HEK293T (cell line): ENCODE measurements at regions not wholly inside any gene's neighbourhood (a gene's known extent, or its start where the extent isn't known, plus 50 kb on each side); places are given as distances from the start of the nearest gene placed in this dataset.

Experiments used
- BHLHE40 ChIP-seq: fragments of 450-650 bp; IDR thresholded peaks from 2 replicates; pipeline ENCODE4 v1.6.1; 2016; ENCODE audit warnings: mild to moderate bottlenecking, moderate library complexity, borderline replicate concordance
- CTBP1 ChIP-seq: fragments of 450-650 bp; IDR thresholded peaks from 2 replicates; pipeline ENCODE4 v1.6.1; 2016; ENCODE audit warnings: borderline replicate concordance
- ELF4 ChIP-seq: fragments of 450-650 bp; IDR thresholded peaks from 2 replicates; pipeline ENCODE4 v1.6.1; 2017; ENCODE audit warnings: antibody characterized with exemption
- FOXM1 ChIP-seq: fragments of 450-650 bp; IDR thresholded peaks from 2 replicates; pipeline ENCODE4 v1.6.1; 2017; ENCODE audit warnings: mild to moderate bottlenecking, borderline replicate concordance
- L3MBTL2 ChIP-seq: fragments of 450-650 bp; conservative IDR thresholded peaks from 2 replicates; pipeline ENCODE4 v1.6.1; 2016; ENCODE audit warnings: mild to moderate bottlenecking
- SP1 ChIP-seq: fragments of 450-650 bp; IDR thresholded peaks from 2 replicates; pipeline ENCODE4 v1.6.1; 2017
- TARDBP ChIP-seq: fragments of 450-650 bp; IDR thresholded peaks from 2 replicates; pipeline ENCODE4 v1.6.1; 2016
- ZNF384 ChIP-seq: fragments of 450-650 bp; IDR thresholded peaks from 2 replicates; pipeline ENCODE4 v1.6.1; 2016
- TF ChIP-seq, protein P1 (sequence below): fragments of 450-650 bp; IDR thresholded peaks from 2 replicates; pipeline ENCODE4 v1.6.1; 2016

DNA sequence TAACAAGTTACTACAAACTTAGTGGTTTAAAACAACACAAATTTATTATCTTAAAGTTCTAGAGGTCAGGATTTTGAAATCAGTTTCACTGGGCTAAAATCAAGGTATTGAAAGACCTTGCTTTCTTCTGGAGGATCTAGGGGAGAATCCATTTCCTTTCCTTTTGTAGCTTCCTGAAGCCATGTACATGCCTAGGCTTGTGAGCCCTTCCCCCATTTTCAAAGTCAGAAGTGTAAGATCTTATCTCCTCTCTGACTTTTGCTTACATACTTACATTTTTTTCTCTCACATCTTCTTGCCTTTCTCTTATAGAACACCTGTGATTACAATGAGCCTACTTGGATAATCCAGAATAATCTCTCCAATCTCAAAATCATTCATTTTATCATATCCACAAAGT lies 78.7 kb upstream of the MBOAT2 start:
- no peak for TF ChIP-seq ELF4
- TF ChIP-seq TARDBP: no peak
- TF ChIP-seq BHLHE40: no peak
- TF ChIP-seq, protein P1, sequence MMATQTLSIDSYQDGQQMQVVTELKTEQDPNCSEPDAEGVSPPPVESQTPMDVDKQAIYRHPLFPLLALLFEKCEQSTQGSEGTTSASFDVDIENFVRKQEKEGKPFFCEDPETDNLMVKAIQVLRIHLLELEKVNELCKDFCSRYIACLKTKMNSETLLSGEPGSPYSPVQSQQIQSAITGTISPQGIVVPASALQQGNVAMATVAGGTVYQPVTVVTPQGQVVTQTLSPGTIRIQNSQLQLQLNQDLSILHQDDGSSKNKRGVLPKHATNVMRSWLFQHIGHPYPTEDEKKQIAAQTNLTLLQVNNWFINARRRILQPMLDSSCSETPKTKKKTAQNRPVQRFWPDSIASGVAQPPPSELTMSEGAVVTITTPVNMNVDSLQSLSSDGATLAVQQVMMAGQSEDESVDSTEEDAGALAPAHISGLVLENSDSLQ: no peak
- TF ChIP-seq FOXM1: no peak
- no peak for TF ChIP-seq CTBP1
- no peak for TF ChIP-seq L3MBTL2
- TF ChIP-seq ZNF384: no peak
- no peak for TF ChIP-seq SP1
